Neural crest cell (in vitro differentiated cells): ENCODE measurements at regions not wholly inside any gene's neighbourhood (a gene's known extent, or its start where the extent isn't known, plus 50 kb on each side); places are given as distances from the start of the nearest gene placed in this dataset.
A peak's percentile ranks its signal among the peaks of the same experiment; 100 is the strongest.
"Not testable (repeated sequence)": the region's sequence is repeated elsewhere in the genome, so short reads cannot be mapped to it uniquely, and the experiment has no call there.

Experiments
- DNase-seq: peaks from one replicate; pipeline ENCODE4 v3.0.0; 2021; ENCODE audit warnings: low read depth, mixed read lengths, low spot score
- H3K27ac Mint-ChIP-seq: one replicate; pipeline ENCODE4 v1.8.0; 2021; ENCODE audit warnings: mild to moderate bottlenecking, mixed read lengths; ENCODE audit not compliant: unreplicated experiment
- H3K27me3 Mint-ChIP-seq: 2 replicates; pipeline ENCODE4 v1.8.0; 2021; ENCODE audit warnings: low read depth, mild to moderate bottlenecking, mixed read lengths
- H3K36me3 Mint-ChIP-seq: 2 replicates; pipeline ENCODE4 v1.8.0; 2021; ENCODE audit warnings: low read depth, mild to moderate bottlenecking, mixed read lengths
- H3K4me1 Mint-ChIP-seq: 2 replicates; pipeline ENCODE4 v1.8.0; 2021; ENCODE audit warnings: mixed read lengths
- H3K4me3 Mint-ChIP-seq: one replicate; pipeline ENCODE4 v1.8.0; 2021; ENCODE audit warnings: mild to moderate bottlenecking, mixed read lengths
- H3K9me3 Mint-ChIP-seq: 2 replicates; pipeline ENCODE4 v1.8.0; 2021; ENCODE audit warnings: mixed read lengths
- TF ChIP-seq, protein P1 (sequence below): fragments of 200-600 bp; sonication (generic); conservative IDR thresholded peaks from 2 replicates; pipeline ENCODE4 v1.5.0; 2021; ENCODE audit warnings: antibody characterized with exemption, mild to moderate bottlenecking

GRCh38 chr15:92825985-92826384, 74.1 kb upstream of the CHD2 start:
- Mint-ChIP-seq H3K4me3 (no peak overlapping the region), H3K4me1 (peaks cover 48% of the 10 kb centered on the region), H3K9me3 (no peaks in the 10 kb centered on the region), H3K36me3 (no peaks in the 10 kb centered on the region), H3K27me3 (no peaks in the 10 kb centered on the region), H3K27ac (no peak overlapping the region)
- TF ChIP-seq, protein P1, sequence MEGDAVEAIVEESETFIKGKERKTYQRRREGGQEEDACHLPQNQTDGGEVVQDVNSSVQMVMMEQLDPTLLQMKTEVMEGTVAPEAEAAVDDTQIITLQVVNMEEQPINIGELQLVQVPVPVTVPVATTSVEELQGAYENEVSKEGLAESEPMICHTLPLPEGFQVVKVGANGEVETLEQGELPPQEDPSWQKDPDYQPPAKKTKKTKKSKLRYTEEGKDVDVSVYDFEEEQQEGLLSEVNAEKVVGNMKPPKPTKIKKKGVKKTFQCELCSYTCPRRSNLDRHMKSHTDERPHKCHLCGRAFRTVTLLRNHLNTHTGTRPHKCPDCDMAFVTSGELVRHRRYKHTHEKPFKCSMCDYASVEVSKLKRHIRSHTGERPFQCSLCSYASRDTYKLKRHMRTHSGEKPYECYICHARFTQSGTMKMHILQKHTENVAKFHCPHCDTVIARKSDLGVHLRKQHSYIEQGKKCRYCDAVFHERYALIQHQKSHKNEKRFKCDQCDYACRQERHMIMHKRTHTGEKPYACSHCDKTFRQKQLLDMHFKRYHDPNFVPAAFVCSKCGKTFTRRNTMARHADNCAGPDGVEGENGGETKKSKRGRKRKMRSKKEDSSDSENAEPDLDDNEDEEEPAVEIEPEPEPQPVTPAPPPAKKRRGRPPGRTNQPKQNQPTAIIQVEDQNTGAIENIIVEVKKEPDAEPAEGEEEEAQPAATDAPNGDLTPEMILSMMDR = no peak
- DNase-seq = no peak

DNA sequence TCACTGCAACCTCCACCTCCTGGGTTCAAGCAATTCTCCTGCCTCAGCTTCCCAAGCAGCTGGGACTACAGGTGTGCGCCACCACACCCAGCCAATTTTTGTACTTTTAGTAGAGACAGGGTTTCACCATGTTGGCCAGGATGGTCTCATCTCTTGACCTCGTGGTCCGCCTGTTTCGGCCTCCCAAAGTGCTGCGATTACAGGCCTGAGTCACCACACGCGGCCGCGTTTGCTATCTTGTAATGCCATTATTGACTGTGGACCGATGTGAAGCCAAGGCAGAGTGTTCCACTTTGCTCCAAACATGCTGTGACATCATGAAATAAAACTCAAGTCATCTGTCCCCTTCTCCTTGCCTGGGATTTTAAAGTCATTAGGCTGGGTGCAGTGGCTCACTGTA, 72.1 kb upstream of the CHD2 start:
- not testable (repeated sequence) for DNase-seq, H3K9me3 Mint-ChIP-seq, H3K27ac Mint-ChIP-seq, H3K36me3 Mint-ChIP-seq, H3K27me3 Mint-ChIP-seq, H3K4me3 Mint-ChIP-seq
- H3K4me1 Mint-ChIP-seq = peaks cover 51% of the 10 kb centered on the region

DNA sequence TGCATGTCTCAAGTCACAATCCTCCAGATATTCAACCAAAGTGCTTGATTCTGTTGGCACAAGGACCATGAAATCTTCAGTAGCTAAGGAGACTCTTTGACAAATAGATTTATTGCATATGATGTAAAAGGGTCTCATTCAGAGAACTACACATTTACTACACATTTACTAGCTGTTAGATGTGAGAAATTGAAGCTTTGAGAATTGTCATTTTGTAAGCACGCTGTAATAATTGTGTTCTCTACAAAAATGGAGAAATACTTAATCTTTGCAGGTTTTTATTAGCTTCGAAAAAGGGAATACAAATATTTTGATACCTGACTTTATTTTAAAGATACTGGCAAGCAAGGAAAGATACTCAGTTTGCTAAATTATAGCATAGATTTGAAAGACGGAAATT, 70.2 kb upstream of the CHD2 start:
- no peaks in the 10 kb centered on the region for H3K9me3 Mint-ChIP-seq
- H3K27ac Mint-ChIP-seq = peak overlapping the region; percentile 89
- H3K36me3 Mint-ChIP-seq = no peaks in the 10 kb centered on the region
- no peaks in the 10 kb centered on the region for H3K27me3 Mint-ChIP-seq
- H3K4me3 Mint-ChIP-seq = peak overlapping the region; percentile 87
- DNase-seq = no peak
- TF ChIP-seq, protein P1 = no peak
- H3K4me1 Mint-ChIP-seq = peaks cover 61% of the 10 kb centered on the region

DNA sequence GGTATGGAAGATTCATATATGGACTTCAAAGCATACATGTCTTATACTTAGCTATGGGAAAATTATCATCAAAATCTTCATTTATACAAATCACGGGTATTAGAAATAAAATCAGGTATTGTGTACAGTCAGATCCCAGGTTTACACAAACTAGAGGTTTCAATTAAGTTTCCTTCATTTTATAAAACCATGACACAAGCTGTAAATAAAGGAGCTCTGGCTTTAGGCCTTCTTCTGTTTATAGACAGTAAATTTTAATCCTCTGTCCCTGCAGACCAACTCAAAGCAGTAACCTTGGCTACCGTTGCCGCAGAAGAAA, 68.8 kb upstream of the CHD2 start:
- Mint-ChIP-seq H3K36me3 (no peaks in the 10 kb centered on the region), H3K4me1 (peaks cover 52% of the 10 kb centered on the region), H3K27me3 (no peaks in the 10 kb centered on the region), H3K27ac (peak overlapping the region; percentile 98), H3K9me3 (no peaks in the 10 kb centered on the region), H3K4me3 (peak overlapping the region; percentile 87)
- TF ChIP-seq, protein P1 = no peak
- DNase-seq = no peak

DNA sequence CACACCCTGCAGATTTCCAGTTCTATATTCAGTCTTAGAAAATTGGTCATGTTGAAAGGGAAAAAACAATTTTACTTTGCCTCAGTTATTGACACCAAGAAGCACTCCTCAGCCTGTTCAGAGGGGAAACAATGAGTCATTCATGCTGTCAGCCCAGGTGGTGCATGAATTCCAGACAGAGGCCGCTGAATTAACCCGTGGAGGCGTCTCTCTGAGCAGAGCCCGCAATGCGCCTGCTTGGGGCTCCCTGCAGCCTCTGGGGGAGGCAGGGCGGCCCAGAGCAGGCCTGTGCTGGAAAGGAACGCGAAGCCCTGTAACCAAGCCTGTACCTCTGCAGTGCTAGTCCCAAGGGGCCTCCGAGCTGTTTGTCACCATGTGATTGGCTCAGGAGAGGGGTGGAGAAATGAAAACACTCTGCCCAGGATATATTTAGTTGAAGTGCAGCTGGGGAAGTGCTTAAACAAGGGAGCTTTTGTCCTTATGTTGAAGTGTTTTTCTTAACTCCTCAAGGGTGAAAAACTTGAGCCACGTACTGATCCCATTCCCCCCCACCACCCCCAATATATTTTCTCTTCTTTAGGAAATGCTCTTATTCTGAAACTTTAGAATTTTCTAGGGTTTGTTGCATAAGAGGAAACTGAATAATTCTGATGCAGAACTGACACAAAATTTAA, 68.3 kb upstream of the CHD2 start:
- TF ChIP-seq, protein P1 = no peak
- Mint-ChIP-seq H3K27me3 (no peaks in the 10 kb centered on the region), H3K27ac (peak overlapping the region; percentile 98), H3K4me1 (peaks cover 52% of the 10 kb centered on the region), H3K36me3 (no peaks in the 10 kb centered on the region), H3K9me3 (no peaks in the 10 kb centered on the region), H3K4me3 (peak overlapping the region; percentile 87)
- DNase-seq = peak; percentile 75

- no peaks in the 10 kb centered on the region for H3K9me3 Mint-ChIP-seq
- H3K27ac Mint-ChIP-seq = peak overlapping the region; percentile 78
- TF ChIP-seq, protein P1 = no peak
- no peak overlapping the region for H3K4me3 Mint-ChIP-seq
- no peaks in the 10 kb centered on the region for H3K36me3 Mint-ChIP-seq
- no peaks in the 10 kb centered on the region for H3K27me3 Mint-ChIP-seq
- H3K4me1 Mint-ChIP-seq = peaks cover 59% of the 10 kb centered on the region
- no peak for DNase-seq
Observed at GRCh38 chr15:92833106-92833433, 67.1 kb upstream of the CHD2 start.
